Trophoblast cell (in vitro differentiated cells and primary cell): ENCODE measurements at regions not wholly inside any gene's neighbourhood (a gene's known extent, or its start where the extent isn't known, plus 50 kb on each side); places are given as distances from the start of the nearest gene placed in this dataset.

Experiments used
- DNase-seq, 2 donors: peaks; one replicate each; pipeline ENCODE4 v3.0.0-alpha.2; 2016
- H2AFZ ChIP-seq: 2 replicates; pipeline ENCODE4 v1.6.1; 2013; ENCODE audit warnings: low read length, moderate library complexity, mild to moderate bottlenecking; ENCODE audit not compliant: insufficient read depth, poor library complexity
- H2AK5ac ChIP-seq: 2 replicates; pipeline ENCODE4 v1.6.1; 2013; ENCODE audit warnings: mild to moderate bottlenecking, low read length
- H2BK120ac ChIP-seq: 2 replicates; pipeline ENCODE4 v1.6.1; 2013; ENCODE audit warnings: low read length, mild to moderate bottlenecking, moderate library complexity; ENCODE audit not compliant: insufficient read depth, poor library complexity
- H2BK12ac ChIP-seq: 2 replicates; pipeline ENCODE4 v1.6.1; 2013; ENCODE audit warnings: mild to moderate bottlenecking, low read length, moderate library complexity
- H2BK5ac ChIP-seq: 2 replicates; pipeline ENCODE4 v1.6.1; 2013; ENCODE audit warnings: low read length, low read depth, moderate library complexity, mild to moderate bottlenecking; ENCODE audit not compliant: poor library complexity
- H3K14ac ChIP-seq: 2 replicates; pipeline ENCODE4 v1.6.1; 2013; ENCODE audit warnings: mild to moderate bottlenecking, low read length
- H3K18ac ChIP-seq: 2 replicates; pipeline ENCODE4 v1.6.1; 2013; ENCODE audit warnings: mild to moderate bottlenecking, low read length
- H3K23ac ChIP-seq: 2 replicates; pipeline ENCODE4 v1.6.1; 2013; ENCODE audit warnings: low read length
- H3K27ac ChIP-seq: 2 replicates; pipeline ENCODE4 v1.5.1; 2013; ENCODE audit warnings: low read depth, mild to moderate bottlenecking, inconsistent platforms, low read length, moderate library complexity
- H3K27me3 ChIP-seq: 2 replicates; pipeline ENCODE4 v1.6.1; 2013; ENCODE audit warnings: inconsistent platforms, mild to moderate bottlenecking, low read length, moderate library complexity; ENCODE audit not compliant: insufficient read depth
- H3K36me3 ChIP-seq, 2 experiments: 1 replicate in 1 of 2; 2 replicates in 1 of 2; pipeline ENCODE4 v1.6.1; 2013; ENCODE audit warnings: low read length in 2 of 2, mild to moderate bottlenecking in 2 of 2, moderate library complexity in 1 of 2; ENCODE audit not compliant: insufficient read depth in 2 of 2, control insufficient read depth in 1 of 2
- H3K4ac ChIP-seq: 2 replicates; pipeline ENCODE4 v1.6.1; 2013; ENCODE audit warnings: low read depth, mild to moderate bottlenecking, low read length, moderate library complexity
- H3K4me1 ChIP-seq, 2 experiments: 1 replicate in 1 of 2; 2 replicates in 1 of 2; pipeline ENCODE4 v1.6.1; 2013; ENCODE audit warnings: low read length in 2 of 2, mild to moderate bottlenecking in 2 of 2, moderate library complexity in 1 of 2; ENCODE audit not compliant: insufficient read depth in 2 of 2, control insufficient read depth in 1 of 2
- H3K4me2 ChIP-seq: 2 replicates; pipeline ENCODE4 v1.6.1; 2013; ENCODE audit warnings: inconsistent platforms, mild to moderate bottlenecking, low read length, moderate library complexity
- H3K4me3 ChIP-seq: 2 replicates; pipeline ENCODE4 v1.5.1; 2013; ENCODE audit warnings: mild to moderate bottlenecking, low read depth, low read length, inconsistent platforms
- H3K79me1 ChIP-seq: one replicate; pipeline ENCODE4 v1.6.1; 2013; ENCODE audit warnings: low read length
- H3K79me2 ChIP-seq: 2 replicates; pipeline ENCODE4 v1.6.1; 2013; ENCODE audit warnings: low read length, mild to moderate bottlenecking; ENCODE audit not compliant: control insufficient read depth, insufficient read depth, poor library complexity
- H3K9ac ChIP-seq: 2 replicates; pipeline ENCODE4 v1.6.1; 2013; ENCODE audit warnings: mild to moderate bottlenecking, low read length
- H3K9me3 ChIP-seq: 2 replicates; pipeline ENCODE4 v1.6.1; 2013; ENCODE audit warnings: low read depth, mild to moderate bottlenecking, control low read depth, inconsistent platforms, low read length; ENCODE audit not compliant: insufficient read depth
- H4K12ac ChIP-seq: 2 replicates; pipeline ENCODE4 v1.6.1; 2013; ENCODE audit warnings: low read depth, mild to moderate bottlenecking, low read length, moderate library complexity
- H4K8ac ChIP-seq: 2 replicates; pipeline ENCODE4 v1.6.1; 2013; ENCODE audit warnings: low read depth, mild to moderate bottlenecking, low read length, moderate library complexity
- H4K91ac ChIP-seq: one replicate; pipeline ENCODE4 v1.6.1; 2013; ENCODE audit warnings: low read depth, mild to moderate bottlenecking, low read length, moderate library complexity
- WGBS: extraction: QIAGEN DNeasy Blood & Tissue Kit; methylation state at CpG from one replicate; pipeline ENCODE4 v1.1.7; 2013; ENCODE audit warnings: missing lambda C conversion rate; ENCODE audit not compliant: insufficient read length, insufficient coverage; ENCODE audit errors: extremely low coverage; 5-methylcytosine and 5-hydroxymethylcytosine counted together

DNA sequence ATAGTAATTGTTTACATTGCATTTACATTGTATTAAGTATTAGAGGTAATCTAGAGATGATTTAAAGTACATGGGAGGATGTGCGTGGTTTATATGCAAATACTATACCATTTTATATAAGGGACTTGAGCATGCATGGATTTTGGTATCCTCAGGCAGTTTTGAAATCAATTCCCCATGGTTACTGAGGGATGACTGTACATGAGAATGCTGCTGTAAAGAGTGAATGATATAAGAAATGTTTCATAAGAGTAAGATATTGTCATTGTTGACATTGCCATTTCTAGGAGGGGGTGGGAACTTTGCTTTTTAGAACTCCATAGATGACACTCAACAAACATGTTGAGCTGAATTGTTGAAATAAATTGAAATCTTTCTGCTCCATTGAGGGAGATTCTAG, 185.0 kb downstream of the SEMA6A start:
- Histone ChIP-seq H3K36me3 (no peaks in the 10 kb centered on the region), H2AK5ac (no peak overlapping the region)

DNA sequence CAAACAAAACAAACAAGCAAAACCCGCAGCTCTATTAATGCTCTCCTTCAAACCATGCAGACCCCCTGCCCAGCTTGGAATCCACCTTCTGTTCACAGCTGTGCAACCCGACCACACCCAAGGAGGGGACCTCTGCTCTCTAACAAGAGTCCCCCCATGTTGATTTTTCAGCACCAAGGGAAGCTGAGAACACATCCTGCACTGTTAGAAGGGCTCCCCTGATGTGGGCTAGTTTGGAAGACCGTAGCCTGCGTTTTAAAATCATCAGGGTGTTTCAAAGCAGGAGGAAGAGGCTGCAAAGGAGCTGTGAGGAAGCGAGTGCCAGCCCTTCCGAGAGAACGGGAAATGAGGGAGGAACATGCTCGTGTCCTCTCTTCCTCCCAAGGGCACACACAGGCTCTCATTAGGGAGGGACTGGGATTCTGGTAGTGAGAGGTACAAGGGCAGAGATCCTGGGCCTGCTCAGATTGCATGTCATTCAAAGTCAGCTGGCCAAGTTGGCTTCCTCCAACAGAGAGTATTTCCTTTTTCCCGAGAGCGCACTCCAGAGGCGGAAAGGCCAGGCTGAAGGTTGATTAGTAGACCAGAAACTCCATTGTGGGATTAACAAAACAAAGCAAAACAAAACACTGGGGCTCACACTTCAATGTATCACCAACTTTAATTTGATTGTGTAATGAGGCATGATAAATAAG, 185.9 kb downstream of the SEMA6A start:
- H3K27me3 ChIP-seq: no peaks in the 10 kb centered on the region
- peaks cover 2% of the 10 kb centered on the region for H3K9me3 ChIP-seq
- no peak overlapping the region for H3K9ac ChIP-seq
- H3K18ac ChIP-seq: no peak overlapping the region
- no peaks in the 10 kb centered on the region for H3K79me1 ChIP-seq
- no peak overlapping the region for H2AK5ac ChIP-seq
- no peak for DNase-seq
- no peaks in the 10 kb centered on the region for H3K36me3 ChIP-seq
- no peak overlapping the region for H2BK5ac ChIP-seq
- H3K79me2 ChIP-seq: no peaks in the 10 kb centered on the region
- no peak overlapping the region for H4K91ac ChIP-seq
- H4K12ac ChIP-seq: no peak overlapping the region
- H3K4ac ChIP-seq: no peak overlapping the region
- H3K14ac ChIP-seq: no peak overlapping the region
- no peak overlapping the region for H2BK12ac ChIP-seq
- no CpG with 5 or more reads among the region's 11 CpGs for WGBS
- H3K4me1 ChIP-seq: no peaks in the 10 kb centered on the region
- H4K8ac ChIP-seq: no peak overlapping the region
- no peak overlapping the region for H3K4me2 ChIP-seq
- H2AFZ ChIP-seq: no peak overlapping the region
- no peak overlapping the region for H3K23ac ChIP-seq
- H3K4me3 ChIP-seq: no peak overlapping the region
- H3K27ac ChIP-seq: no peak overlapping the region
- H2BK120ac ChIP-seq: no peak overlapping the region

More for the DNA sequence above, 185.0 kb downstream of the SEMA6A start:
- Histone ChIP-seq H4K8ac (no peak overlapping the region), H3K4me3 (no peak overlapping the region), H3K4ac (no peak overlapping the region), H2BK120ac (no peak overlapping the region), H3K27ac (no peak overlapping the region), H3K9ac (no peak overlapping the region), H3K79me1 (no peaks in the 10 kb centered on the region), H3K4me1 (no peaks in the 10 kb centered on the region), H3K14ac (no peak overlapping the region), H3K23ac (no peak overlapping the region), H3K18ac (no peak overlapping the region), H3K4me2 (no peak overlapping the region), H3K79me2 (no peaks in the 10 kb centered on the region), H4K91ac (no peak overlapping the region), H2BK12ac (no peak overlapping the region), H3K27me3 (no peaks in the 10 kb centered on the region), H4K12ac (no peak overlapping the region), H2BK5ac (no peak overlapping the region), H3K9me3 (peaks cover 2% of the 10 kb centered on the region), H2AFZ (no peak overlapping the region)
- WGBS: no CpG with 5 or more reads among the region's 1 CpG
- no peak for DNase-seq

DNA sequence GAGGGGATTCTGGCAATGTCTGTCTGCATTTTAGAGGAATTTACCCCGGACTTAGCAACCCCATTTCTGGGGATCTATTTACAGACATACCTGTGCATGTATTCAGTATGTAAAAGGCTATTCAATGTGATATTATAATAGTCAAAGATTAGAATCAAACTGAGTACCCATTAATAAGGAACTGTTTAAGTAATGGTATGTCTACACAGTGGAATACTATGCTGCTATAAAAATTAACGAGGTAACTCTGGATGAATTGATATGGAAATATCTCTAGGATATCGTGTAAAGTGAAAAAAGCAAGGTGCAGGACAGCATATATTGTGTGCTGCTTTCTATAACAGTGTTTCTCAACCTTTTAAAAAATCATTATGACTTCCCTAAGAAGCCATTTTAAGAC, 186.9 kb downstream of the SEMA6A start:
- WGBS: no CpG with 5 or more reads among the region's 3 CpGs
- Histone ChIP-seq H3K4me3 (no peak overlapping the region), H3K9me3 (peaks cover 3% of the 10 kb centered on the region), H3K79me2 (no peaks in the 10 kb centered on the region), H2AK5ac (no peak overlapping the region), H3K4me1 (no peaks in the 10 kb centered on the region), H4K12ac (no peak overlapping the region), H3K18ac (no peak overlapping the region), H2AFZ (no peak overlapping the region), H4K8ac (no peak overlapping the region), H3K23ac (no peak overlapping the region), H2BK120ac (no peak overlapping the region), H2BK5ac (no peak overlapping the region), H3K14ac (no peak overlapping the region), H3K4me2 (no peak overlapping the region), H2BK12ac (no peak overlapping the region), H3K4ac (no peak overlapping the region), H3K79me1 (no peaks in the 10 kb centered on the region), H3K27me3 (no peaks in the 10 kb centered on the region), H3K27ac (no peak overlapping the region), H3K9ac (no peak overlapping the region), H3K36me3 (no peaks in the 10 kb centered on the region), H4K91ac (no peak overlapping the region)
- no peak for DNase-seq

DNA sequence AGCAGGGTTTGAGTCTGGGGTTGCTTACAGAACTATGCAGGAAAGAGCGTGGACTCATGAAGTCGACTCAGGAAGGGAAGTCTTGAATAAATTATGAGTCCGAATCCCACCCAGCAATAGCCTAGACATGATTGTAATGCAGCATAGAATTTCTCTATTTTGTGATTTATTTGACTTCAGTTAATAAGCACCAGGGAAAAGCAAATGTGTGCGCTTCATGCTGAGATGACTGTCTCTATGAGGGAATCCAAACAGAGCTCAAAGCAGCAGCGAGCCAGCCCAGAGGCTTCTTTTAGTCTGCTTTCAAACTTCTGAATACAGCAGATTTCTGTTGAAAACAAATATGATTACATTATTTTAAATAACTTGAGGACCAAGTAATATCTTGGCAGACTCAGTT, 188.0 kb downstream of the SEMA6A start:
- H3K36me3 ChIP-seq: no peaks in the 10 kb centered on the region
- H2BK12ac ChIP-seq: no peak overlapping the region
- no peak overlapping the region for H3K23ac ChIP-seq
- no peak overlapping the region for H3K4me2 ChIP-seq
- DNase-seq: no peak
- no peaks in the 10 kb centered on the region for H3K79me2 ChIP-seq
- no peak overlapping the region for H2AFZ ChIP-seq
- H3K4me1 ChIP-seq: no peaks in the 10 kb centered on the region
- peaks cover 4% of the 10 kb centered on the region for H3K9me3 ChIP-seq
- no peak overlapping the region for H3K4me3 ChIP-seq
- H4K91ac ChIP-seq: no peak overlapping the region
- H2BK120ac ChIP-seq: no peak overlapping the region
- H3K14ac ChIP-seq: no peak overlapping the region
- no peak overlapping the region for H3K9ac ChIP-seq
- H3K79me1 ChIP-seq: no peaks in the 10 kb centered on the region
- no peak overlapping the region for H3K18ac ChIP-seq
- H3K27ac ChIP-seq: no peak overlapping the region
- H4K12ac ChIP-seq: no peak overlapping the region
- no peaks in the 10 kb centered on the region for H3K27me3 ChIP-seq
- H2BK5ac ChIP-seq: no peak overlapping the region
- no peak overlapping the region for H2AK5ac ChIP-seq
- H3K4ac ChIP-seq: no peak overlapping the region
- no peak overlapping the region for H4K8ac ChIP-seq
- WGBS: no CpG with 5 or more reads among the region's 5 CpGs
